ENCODE measurements at regions not wholly inside any gene's neighbourhood (a gene's known extent, or its start where the extent isn't known, plus 50 kb on each side); places are given as distances from the start of the nearest gene placed in this dataset.

GRCh38 chr6:27146706-27147505, 100.6 kb upstream of the PRSS16 start (continued):
- no peak for TF ChIP-seq SNAPC4 (CRISPR knock-in tag; IDR thresholded peaks at IDR 0.05)
- TF ChIP-seq SALL2 (CRISPR knock-in tag; IDR thresholded peaks at IDR 0.05): 0 out of 2 replicates have a peak, but pooled peaks have one; percentile 68
- peak; percentile 65; the same call in 1 of the 2 replicates for TF ChIP-seq SAP130 (CRISPR knock-in tag; IDR thresholded peaks at IDR 0.05; ENCODE audit: low read depth)
- TF ChIP-seq HNRNPL (IDR thresholded peaks at IDR 0.05; ENCODE audit: low read depth, low read length): 0 out of 2 replicates have a peak, but pooled peaks have one; percentile 56
- no peak for TF ChIP-seq ATRX (CRISPR knock-in tag; IDR thresholded peaks at IDR 0.05; ENCODE audit: borderline replicate concordance)
- 0 out of 2 replicates have a peak, but pooled peaks have one; percentile 63 for TF ChIP-seq ZNF619 (CRISPR knock-in tag; IDR thresholded peaks at IDR 0.05)
- no peak for TF ChIP-seq ZNF230 (CRISPR knock-in tag; IDR thresholded peaks at IDR 0.05)
- TF ChIP-seq ZSCAN29 (CRISPR knock-in tag; conservative IDR thresholded peaks at IDR 0.05): no peak
- TF ChIP-seq EED (CRISPR knock-in tag; IDR thresholded peaks at IDR 0.05): no peak
- peak; percentile 48; the same call in 1 of the 2 replicates for TF ChIP-seq UBTF (CRISPR knock-in tag; IDR thresholded peaks at IDR 0.05)
- no peak; the same call in 1 of the 2 replicates for TF ChIP-seq JUND (CRISPR knock-in tag; IDR thresholded peaks at IDR 0.05)
- peak; percentile 27; the same call in 1 of the 2 replicates for TF ChIP-seq SPEN (CRISPR knock-in tag; IDR thresholded peaks at IDR 0.05; ENCODE audit: low read depth)
- 0 out of 2 replicates have a peak, but pooled peaks have one; percentile 18 for TF ChIP-seq ZHX2 (IDR thresholded peaks at IDR 0.05; ENCODE audit: low read depth)
- TF ChIP-seq ZHX2 (CRISPR knock-in tag; IDR thresholded peaks at IDR 0.05; ENCODE audit: borderline replicate concordance): no peak
- TF ChIP-seq EP300 (IDR thresholded peaks at IDR 0.05; ENCODE audit: low read depth in 2 of 2, low read length in 2 of 2): no peak
- no peak for TF ChIP-seq EP300 (CRISPR knock-in tag; IDR thresholded peaks at IDR 0.05; ENCODE audit: borderline replicate concordance)

Measured in HepG2 (cell line).